K562 (cell line): ENCODE measurements at regions not wholly inside any gene's neighbourhood (a gene's known extent, or its start where the extent isn't known, plus 50 kb on each side); places are given as distances from the start of the nearest gene placed in this dataset.
"Not testable (repeated sequence)": the region's sequence is repeated elsewhere in the genome, so short reads cannot be mapped to it uniquely, and the experiment has no call there.

ENCODE experiments used
- ATAC-seq: fragments of 200-7000 bp; cut with Tn5 transposase; 3 replicates; pipeline ENCODE4 v1.9.1; 2020; ENCODE audit warnings: moderate library complexity
- BruUV-seq: library from RNA; stranded (reverse); fragments of 400-500 nt; replicated peaks from 2 replicates; lab custom pipeline; 2021; lab: Mats Ljungman, UMichigan
- CTCF ChIA-PET: fragments of 300-600 bp; formaldehyde crosslinking; extraction: SDS; loops from one replicate; lab custom pipeline; 2021; ENCODE audit warnings: low intra/inter-chr PET ratio; lab: Yijun Ruan, JAX
- POLR2A ChIA-PET: fragments of 300-600, 350-650 bp; sonication (Branson Sonifier 250); formaldehyde crosslinking; extraction: SDS; loops from one replicate; lab custom pipeline; 2021; ENCODE audit warnings: antibody characterized with exemption, inconsistent platforms; lab: Yijun Ruan, JAX
- DNase-seq, 4 experiments: peaks; one replicate each; pipeline versions ENCODE4 v3.0.0 to v3.0.0-alpha.2; 2011 to 2018; ENCODE audit warnings: low spot score in 3 of 4, mixed read lengths in 3 of 4; ENCODE audit errors: extremely low read depth in 1 of 4
- FAIRE-seq: peaks from 2 replicates; lab custom pipeline; 2011; peaks lifted over from hg19 to GRCh38; lab: Jason Lieb, UNC
- H2AFZ ChIP-seq: 2 replicates; pipeline ENCODE4 v1.6.0; 2011; ENCODE audit warnings: low read depth, low read length, control low read depth, inconsistent platforms
- H3K27ac ChIP-seq: fragments of 200-600 bp; 3 replicates; pipeline ENCODE4 v1.8.0; 2011; ENCODE audit warnings: low read depth, mild to moderate bottlenecking, control low read depth, inconsistent platforms, low read length, moderate library complexity, mixed read lengths; ENCODE audit errors: extremely low read depth
- H3K27me3 ChIP-seq, 2 experiments: fragments of 300-600 bp in 1 of 2; 2 replicates in 1 of 2; 3 replicates in 1 of 2; pipeline versions ENCODE4 v1.6.0 to v1.8.0; 2011; ENCODE audit warnings: inconsistent platforms in 2 of 2, low read length in 2 of 2, mild to moderate bottlenecking in 1 of 2, mixed read lengths in 1 of 2, moderate library complexity in 1 of 2; ENCODE audit not compliant: control insufficient read depth in 2 of 2, insufficient read depth in 2 of 2
- H3K36me3 ChIP-seq: fragments of 300-600 bp; 3 replicates; pipeline ENCODE4 v1.8.0; 2011; ENCODE audit warnings: mild to moderate bottlenecking, low read length, inconsistent platforms; ENCODE audit not compliant: control insufficient read depth, insufficient read depth
- H3K4me1 ChIP-seq, 2 experiments: fragments of 200-600 bp in 1 of 2; replicated peaks in 1 of 2; 2 replicates in 1 of 2; 3 replicates in 1 of 2; pipeline versions ENCODE4 v1.5.1 to v1.8.0; 2011; ENCODE audit warnings: inconsistent platforms in 2 of 2, low read length in 2 of 2, mild to moderate bottlenecking in 1 of 2, mixed read lengths in 1 of 2, moderate library complexity in 1 of 2; ENCODE audit not compliant: control insufficient read depth in 2 of 2, insufficient read depth in 2 of 2
- H3K4me2 ChIP-seq: 2 replicates; pipeline ENCODE4 v1.6.1; 2011; ENCODE audit warnings: low read length, control low read depth, inconsistent platforms, mixed read lengths; ENCODE audit not compliant: insufficient read depth
- H3K4me3 ChIP-seq: fragments of 200-600 bp; sonication (generic), shearing (Covaris generic); 2 replicates; pipeline ENCODE4 v1.5.1; 2016; ENCODE audit warnings: control low read depth, inconsistent platforms
- H3K79me2 ChIP-seq: fragments of 200-600 bp; 3 replicates; pipeline ENCODE4 v1.8.0; 2011; ENCODE audit warnings: low read length, inconsistent platforms; ENCODE audit not compliant: control insufficient read depth, insufficient read depth
- H3K9ac ChIP-seq, 2 experiments: 2 replicates each; pipeline versions ENCODE4 v1.6.0 to v1.6.1; 2011; ENCODE audit warnings: low read depth in 2 of 2, low read length in 2 of 2, control low read depth in 1 of 2, inconsistent platforms in 1 of 2, mild to moderate bottlenecking in 1 of 2, mixed read lengths in 1 of 2; ENCODE audit not compliant: insufficient read depth in 1 of 2
- H3K9me1 ChIP-seq: one replicate; pipeline ENCODE4 v1.6.0; 2011; ENCODE audit warnings: inconsistent platforms, mild to moderate bottlenecking, low read length, moderate library complexity; ENCODE audit not compliant: control insufficient read depth, insufficient read depth
- H3K9me3 ChIP-seq: replicated peaks from 2 replicates; pipeline ENCODE4 v1.5.1; 2011; ENCODE audit warnings: low read depth, low read length, inconsistent platforms; ENCODE audit not compliant: control insufficient read depth, insufficient read depth
- H4K20me1 ChIP-seq: replicated peaks from 2 replicates; pipeline ENCODE4 v1.6.1; 2011; ENCODE audit warnings: low read length, inconsistent platforms, mixed read lengths; ENCODE audit not compliant: control insufficient read depth, insufficient read depth
- ARID2 ChIP-seq: fragments of 450-650 bp; IDR thresholded peaks from 2 replicates; pipeline ENCODE4 v1.6.1; 2017; ENCODE audit warnings: antibody characterized with exemption, mild to moderate bottlenecking
- NFIC ChIP-seq: fragments of 450-650 bp; IDR thresholded peaks from 2 replicates; pipeline ENCODE4 v1.6.1; 2017; ENCODE audit warnings: mild to moderate bottlenecking, inconsistent platforms
- TOE1 ChIP-seq, 2 experiments: fragments of 450-650 bp in 1 of 2; sonication (generic) in 1 of 2; formaldehyde crosslinking in 1 of 2; IDR thresholded peaks; 2 replicates each; pipeline versions ENCODE4 v1.7.1 to v1.8.0; 2016 to 2022; ENCODE audit warnings: borderline replicate concordance in 2 of 2, mild to moderate bottlenecking in 2 of 2, antibody characterized with exemption in 1 of 2, inconsistent platforms in 1 of 2, low read depth in 1 of 2, missing genetic modification reagents in 1 of 2, moderate library complexity in 1 of 2
- U2AF2 ChIP-seq: fragments of 200-400 bp; formaldehyde crosslinking; optimal IDR thresholded peaks from 2 replicates; pipeline ENCODE3; 2017; ENCODE audit warnings: low read depth, mild to moderate bottlenecking, low read length
- ZNF324 ChIP-seq: fragments of 250-450 bp; sonication (Bioruptor Pico); IDR thresholded peaks from 2 replicates; pipeline ENCODE4 v1.4.0; 2020; ENCODE audit warnings: mild to moderate bottlenecking
- WGBS: fragments of 100-300 bp; shearing (Covaris generic); methylation state at CpG from one replicate; pipeline ENCODE4 v1.1.6; 2016; ENCODE audit warnings: low coverage, mixed read lengths; ENCODE audit not compliant: insufficient coverage; ENCODE audit errors: missing lambda C conversion rate; 5-methylcytosine and 5-hydroxymethylcytosine counted together
- in situ Hi-C: fragments of 300-500 bp; cut with MboI; formaldehyde crosslinking; loops from 4 replicates; pipeline ENCODE4 v1.15.0; 2018; ENCODE audit warnings: inconsistent platforms, mixed read lengths
- intact Hi-C: fragments of 100-400 bp; cut with micrococcal nuclease; formaldehyde crosslinking; loops from 2 replicates; pipeline ENCODE4 v1.14.2; 2022
- TF ChIP-seq, protein P1 (sequence below), 2 experiments: fragments of 150-350 bp in 1 of 2; IDR thresholded peaks; 2 replicates each; pipeline ENCODE4 v1.6.1; 2012 to 2016; ENCODE audit warnings: low read depth in 2 of 2, low read length in 2 of 2, mild to moderate bottlenecking in 1 of 2, moderate library complexity in 1 of 2
- TF ChIP-seq, protein P2 (sequence below): fragments of 250-450 bp; sonication (Bioruptor Pico); IDR thresholded peaks from 2 replicates; pipeline ENCODE4 v1.8.0; 2021; ENCODE audit warnings: borderline replicate concordance, mild to moderate bottlenecking, moderate library complexity; ENCODE audit not compliant: poor library complexity, severe bottlenecking

GRCh38 chr11:89545691-89546090, 54.5 kb upstream of the NOX4 start (continued):
- TF ChIP-seq, protein P1, sequence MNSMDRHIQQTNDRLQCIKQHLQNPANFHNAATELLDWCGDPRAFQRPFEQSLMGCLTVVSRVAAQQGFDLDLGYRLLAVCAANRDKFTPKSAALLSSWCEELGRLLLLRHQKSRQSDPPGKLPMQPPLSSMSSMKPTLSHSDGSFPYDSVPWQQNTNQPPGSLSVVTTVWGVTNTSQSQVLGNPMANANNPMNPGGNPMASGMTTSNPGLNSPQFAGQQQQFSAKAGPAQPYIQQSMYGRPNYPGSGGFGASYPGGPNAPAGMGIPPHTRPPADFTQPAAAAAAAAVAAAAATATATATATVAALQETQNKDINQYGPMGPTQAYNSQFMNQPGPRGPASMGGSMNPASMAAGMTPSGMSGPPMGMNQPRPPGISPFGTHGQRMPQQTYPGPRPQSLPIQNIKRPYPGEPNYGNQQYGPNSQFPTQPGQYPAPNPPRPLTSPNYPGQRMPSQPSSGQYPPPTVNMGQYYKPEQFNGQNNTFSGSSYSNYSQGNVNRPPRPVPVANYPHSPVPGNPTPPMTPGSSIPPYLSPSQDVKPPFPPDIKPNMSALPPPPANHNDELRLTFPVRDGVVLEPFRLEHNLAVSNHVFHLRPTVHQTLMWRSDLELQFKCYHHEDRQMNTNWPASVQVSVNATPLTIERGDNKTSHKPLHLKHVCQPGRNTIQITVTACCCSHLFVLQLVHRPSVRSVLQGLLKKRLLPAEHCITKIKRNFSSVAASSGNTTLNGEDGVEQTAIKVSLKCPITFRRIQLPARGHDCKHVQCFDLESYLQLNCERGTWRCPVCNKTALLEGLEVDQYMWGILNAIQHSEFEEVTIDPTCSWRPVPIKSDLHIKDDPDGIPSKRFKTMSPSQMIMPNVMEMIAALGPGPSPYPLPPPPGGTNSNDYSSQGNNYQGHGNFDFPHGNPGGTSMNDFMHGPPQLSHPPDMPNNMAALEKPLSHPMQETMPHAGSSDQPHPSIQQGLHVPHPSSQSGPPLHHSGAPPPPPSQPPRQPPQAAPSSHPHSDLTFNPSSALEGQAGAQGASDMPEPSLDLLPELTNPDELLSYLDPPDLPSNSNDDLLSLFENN (IDR thresholded peaks at IDR 0.05; ENCODE audit: low read depth in 2 of 2, low read length in 2 of 2) = no peak
- TF ChIP-seq TOE1 (IDR thresholded peaks at IDR 0.05; ENCODE audit: borderline replicate concordance) (no peak), TOE1 (CRISPR knock-in tag; IDR thresholded peaks at IDR 0.05; ENCODE audit: borderline replicate concordance, low read depth) (no peak), U2AF2 (no peak), NFIC (no peak), ZNF324 (CRISPR knock-in tag) (no peak), ARID2 (no peak)
- TF ChIP-seq, protein P2, sequence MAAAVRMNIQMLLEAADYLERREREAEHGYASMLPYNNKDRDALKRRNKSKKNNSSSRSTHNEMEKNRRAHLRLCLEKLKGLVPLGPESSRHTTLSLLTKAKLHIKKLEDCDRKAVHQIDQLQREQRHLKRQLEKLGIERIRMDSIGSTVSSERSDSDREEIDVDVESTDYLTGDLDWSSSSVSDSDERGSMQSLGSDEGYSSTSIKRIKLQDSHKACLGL = no peak
- TF ChIP-seq, all 486 proteins: peak for 0

DNA sequence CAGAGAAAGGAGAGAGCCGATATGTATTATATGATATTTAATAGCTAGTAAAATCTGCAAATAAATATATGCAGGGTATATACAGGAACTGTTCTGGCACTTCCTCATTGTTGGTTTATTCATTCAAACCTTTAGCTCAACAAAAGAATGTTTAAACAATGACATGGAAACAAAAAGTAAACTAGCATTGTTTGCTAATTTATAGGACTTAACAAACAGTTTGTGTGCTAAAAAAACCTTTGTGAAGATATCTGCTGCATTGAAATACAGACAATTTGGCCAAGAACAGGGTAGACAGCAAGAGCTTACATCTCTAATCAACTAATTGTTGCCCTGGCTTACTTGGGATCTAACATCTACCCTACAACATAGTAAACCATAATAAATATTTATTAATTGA, 64.6 kb upstream of the NOX4 start:
- H3K4me2 ChIP-seq, H3K9me3 ChIP-seq, FAIRE-seq, H4K20me1 ChIP-seq, intact Hi-C loops, CTCF ChIA-PET, DNase-seq, H3K4me1 ChIP-seq, H3K27ac ChIP-seq, POLR2A ChIA-PET, H3K79me2 ChIP-seq, H3K27me3 ChIP-seq, H3K9ac ChIP-seq, H3K9me1 ChIP-seq, ATAC-seq, BruUV-seq, H3K4me3 ChIP-seq, H3K36me3 ChIP-seq, in situ Hi-C loops, H2AFZ ChIP-seq: not testable (repeated sequence)
- WGBS = 0% methylated on average over 1 of the region's 1 CpG
